GM18867 (cell line): ENCODE measurements at regions not wholly inside any gene's neighbourhood (a gene's known extent, or its start where the extent isn't known, plus 50 kb on each side); places are given as distances from the start of the nearest gene placed in this dataset.

Experiments used
- ATAC-seq: cut with Tn5 transposase; IDR thresholded peaks from one replicate; pipeline ENCODE4 v1.9.1; 2021; ENCODE audit warnings: mild to moderate bottlenecking, moderate library complexity; ENCODE audit not compliant: unreplicated experiment

- ATAC-seq: no peak
Measured at GRCh38 chr7:106486331-106486730, 174.6 kb downstream of the CCDC71L start.

GRCh38 chr7:106485919-106486318 is 175.0 kb downstream of the CCDC71L start:
- no peak for ATAC-seq

GRCh38 chr7:106485031-106485551 is 175.9 kb downstream of the CCDC71L start:
- ATAC-seq: peak; percentile 38

- ATAC-seq: no peak
Measured at GRCh38 chr7:106484562-106484961, 176.4 kb downstream of the CCDC71L start.

- no peak for ATAC-seq
Measured at GRCh38 chr7:106482091-106482490, 178.9 kb downstream of the CCDC71L start.

- no peak for ATAC-seq
Measured at GRCh38 chr7:106480616-106481031, 180.3 kb downstream of the CCDC71L start.

GRCh38 chr7:106480161-106480579 is 180.8 kb downstream of the CCDC71L start:
- ATAC-seq: peak; percentile 76

GRCh38 chr7:106476751-106477150 is 184.2 kb downstream of the CCDC71L start:
- no peak for ATAC-seq

GRCh38 chr7:106472741-106473140 is 188.0 kb upstream of the NAMPT start:
- no peak for ATAC-seq

GRCh38 chr7:106471686-106472440 is 187.1 kb upstream of the NAMPT start:
- no peak for ATAC-seq

GRCh38 chr7:106471021-106471420 is 186.2 kb upstream of the NAMPT start:
- no peak for ATAC-seq

GRCh38 chr7:106466867-106467266 is 182.1 kb upstream of the NAMPT start:
- ATAC-seq: no peak

GRCh38 chr7:106465704-106466468 is 181.1 kb upstream of the NAMPT start:
- ATAC-seq: no peak

GRCh38 chr7:106464651-106465050 is 179.9 kb upstream of the NAMPT start:
- ATAC-seq: no peak

GRCh38 chr7:106463851-106464611 is 179.2 kb upstream of the NAMPT start:
- ATAC-seq: no peak

GRCh38 chr7:106462914-106463482 is 178.2 kb upstream of the NAMPT start:
- no peak for ATAC-seq

GRCh38 chr7:106462365-106462859 is 177.6 kb upstream of the NAMPT start:
- no peak for ATAC-seq

- ATAC-seq: no peak
Measured at GRCh38 chr7:106460792-106461254, 176.0 kb upstream of the NAMPT start.

GRCh38 chr7:106459397-106460072 is 174.8 kb upstream of the NAMPT start:
- no peak for ATAC-seq

- no peak for ATAC-seq
Measured at GRCh38 chr7:106457678-106458077, 172.9 kb upstream of the NAMPT start.
